ENCODE measurements at regions not wholly inside any gene's neighbourhood (a gene's known extent, or its start where the extent isn't known, plus 50 kb on each side); places are given as distances from the start of the nearest gene placed in this dataset.

DNA sequence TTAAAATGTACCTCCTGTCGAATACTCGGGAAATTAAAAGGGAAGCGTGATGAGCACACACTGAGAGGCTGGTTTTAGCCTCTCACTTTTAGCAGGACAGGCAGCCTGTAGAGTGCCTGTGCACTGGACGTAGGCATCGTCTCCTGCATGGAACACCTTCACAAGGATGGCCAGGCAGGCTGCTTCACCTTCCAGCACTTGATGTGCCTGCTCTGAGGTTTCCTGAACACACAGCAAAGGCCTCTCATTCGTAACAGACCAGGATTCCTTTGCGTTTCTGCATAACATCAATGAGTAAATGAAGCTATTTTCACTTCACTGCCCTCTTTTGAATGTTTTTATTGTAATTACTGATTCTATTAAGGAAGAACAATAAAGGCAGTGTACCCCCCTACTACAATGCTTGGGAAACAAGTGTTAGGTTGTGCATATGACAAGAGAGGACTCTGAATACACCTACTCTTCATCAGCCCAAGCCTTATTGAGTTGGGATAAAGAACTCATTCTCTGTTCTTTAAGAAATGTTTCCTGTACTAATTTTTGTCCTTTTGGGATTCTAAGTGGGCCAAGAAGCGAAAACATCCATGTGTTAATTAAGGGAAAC, 1077.6 kb upstream of the FOXG1 start:
- Mint-ChIP-seq H3K27ac (ENCODE audit: unreplicated experiment) (no peak overlapping the region), H3K27me3 (ENCODE audit: unreplicated experiment) (peaks cover 2% of the 10 kb centered on the region), H3K4me1 (ENCODE audit: unreplicated experiment) (no peaks in the 10 kb centered on the region), H3K4me3 (ENCODE audit: unreplicated experiment) (no peak overlapping the region), H3K36me3 (ENCODE audit: unreplicated experiment) (no peaks in the 10 kb centered on the region), H3K9me3 (ENCODE audit: unreplicated experiment) (no peaks in the 10 kb centered on the region)
- TF ChIP-seq, protein P1, sequence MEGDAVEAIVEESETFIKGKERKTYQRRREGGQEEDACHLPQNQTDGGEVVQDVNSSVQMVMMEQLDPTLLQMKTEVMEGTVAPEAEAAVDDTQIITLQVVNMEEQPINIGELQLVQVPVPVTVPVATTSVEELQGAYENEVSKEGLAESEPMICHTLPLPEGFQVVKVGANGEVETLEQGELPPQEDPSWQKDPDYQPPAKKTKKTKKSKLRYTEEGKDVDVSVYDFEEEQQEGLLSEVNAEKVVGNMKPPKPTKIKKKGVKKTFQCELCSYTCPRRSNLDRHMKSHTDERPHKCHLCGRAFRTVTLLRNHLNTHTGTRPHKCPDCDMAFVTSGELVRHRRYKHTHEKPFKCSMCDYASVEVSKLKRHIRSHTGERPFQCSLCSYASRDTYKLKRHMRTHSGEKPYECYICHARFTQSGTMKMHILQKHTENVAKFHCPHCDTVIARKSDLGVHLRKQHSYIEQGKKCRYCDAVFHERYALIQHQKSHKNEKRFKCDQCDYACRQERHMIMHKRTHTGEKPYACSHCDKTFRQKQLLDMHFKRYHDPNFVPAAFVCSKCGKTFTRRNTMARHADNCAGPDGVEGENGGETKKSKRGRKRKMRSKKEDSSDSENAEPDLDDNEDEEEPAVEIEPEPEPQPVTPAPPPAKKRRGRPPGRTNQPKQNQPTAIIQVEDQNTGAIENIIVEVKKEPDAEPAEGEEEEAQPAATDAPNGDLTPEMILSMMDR (IDR thresholded peaks at IDR 0.05): no peak
- DNase-seq (ENCODE audit: extremely low spot score, unreplicated experiment): no peak

DNA sequence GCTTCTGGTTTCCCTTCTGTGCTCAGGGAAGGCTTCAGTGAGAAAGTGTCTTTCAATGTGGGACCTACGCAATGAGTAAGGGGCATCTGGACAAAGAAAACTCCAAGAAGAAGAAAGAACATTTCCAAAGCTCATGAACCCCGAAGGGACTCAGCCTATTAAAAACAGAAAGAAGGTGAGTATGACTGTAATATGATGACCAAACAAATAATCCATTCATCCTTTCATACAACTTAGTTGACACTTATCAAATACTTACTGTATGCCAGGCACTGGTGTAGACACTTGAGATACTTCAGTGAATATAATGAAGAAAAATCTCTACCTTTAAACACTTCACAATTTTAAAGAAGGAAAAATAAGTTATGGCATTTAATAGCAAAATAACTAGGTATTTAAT, 1054.2 kb upstream of the FOXG1 start:
- TF ChIP-seq, protein P1 (IDR thresholded peaks at IDR 0.05): no peak
- H3K4me3 Mint-ChIP-seq (ENCODE audit: unreplicated experiment): no peak overlapping the region
- DNase-seq (ENCODE audit: extremely low spot score, unreplicated experiment): no peak
- peaks cover 41% of the 10 kb centered on the region for H3K9me3 Mint-ChIP-seq (ENCODE audit: unreplicated experiment)
- no peaks in the 10 kb centered on the region for H3K36me3 Mint-ChIP-seq (ENCODE audit: unreplicated experiment)
- H3K27ac Mint-ChIP-seq (ENCODE audit: unreplicated experiment): no peak overlapping the region
- H3K27me3 Mint-ChIP-seq (ENCODE audit: unreplicated experiment): no peaks in the 10 kb centered on the region
- no peaks in the 10 kb centered on the region for H3K4me1 Mint-ChIP-seq (ENCODE audit: unreplicated experiment)

DNA sequence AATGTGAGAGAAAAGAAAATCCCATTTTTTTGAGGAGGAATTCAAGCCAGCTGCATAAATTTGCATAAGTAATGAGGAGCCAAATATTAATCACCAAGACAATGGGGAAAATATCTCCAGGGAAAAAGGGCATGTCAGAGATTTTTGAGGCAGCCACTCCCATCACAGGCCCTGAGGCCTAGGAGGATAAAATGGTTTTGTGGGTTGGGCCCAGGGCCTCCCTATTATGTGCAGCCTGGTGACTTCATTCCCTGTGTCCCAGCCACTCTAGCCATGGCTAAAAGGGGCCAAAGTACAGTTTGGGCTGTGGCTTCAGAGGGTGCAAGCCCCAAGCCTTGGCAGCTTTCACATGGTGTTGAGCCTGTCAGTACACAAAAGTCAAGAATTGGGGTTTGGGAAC, 1051.0 kb upstream of the FOXG1 start:
- Mint-ChIP-seq H3K27ac (ENCODE audit: unreplicated experiment) (no peak overlapping the region), H3K4me1 (ENCODE audit: unreplicated experiment) (no peaks in the 10 kb centered on the region), H3K9me3 (ENCODE audit: unreplicated experiment) (peaks cover 32% of the 10 kb centered on the region), H3K4me3 (ENCODE audit: unreplicated experiment) (no peak overlapping the region), H3K36me3 (ENCODE audit: unreplicated experiment) (no peaks in the 10 kb centered on the region), H3K27me3 (ENCODE audit: unreplicated experiment) (no peaks in the 10 kb centered on the region)
- no peak for DNase-seq (ENCODE audit: extremely low spot score, unreplicated experiment)
- TF ChIP-seq, protein P1 (IDR thresholded peaks at IDR 0.05): no peak

DNA sequence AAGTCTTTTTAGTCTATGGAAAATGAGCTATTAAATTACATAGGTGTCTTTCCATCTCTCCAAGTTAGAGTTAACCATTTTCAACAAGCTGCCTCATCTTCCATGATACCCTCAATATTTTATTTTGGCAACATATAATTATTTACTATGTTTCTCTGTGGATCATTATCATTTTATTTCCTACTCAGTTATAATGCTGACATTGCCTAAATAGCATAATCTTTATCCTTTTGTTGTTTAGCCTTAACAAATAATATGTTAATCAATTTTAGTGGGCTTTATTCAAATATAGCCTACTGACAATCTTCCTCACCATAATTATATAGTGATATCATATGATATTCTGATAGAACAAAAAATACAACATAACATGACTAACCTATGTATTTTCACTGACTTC, 1044.8 kb upstream of the FOXG1 start:
- Mint-ChIP-seq H3K27ac (ENCODE audit: unreplicated experiment) (no peak overlapping the region), H3K4me1 (ENCODE audit: unreplicated experiment) (no peaks in the 10 kb centered on the region), H3K27me3 (ENCODE audit: unreplicated experiment) (no peaks in the 10 kb centered on the region), H3K4me3 (ENCODE audit: unreplicated experiment) (no peak overlapping the region), H3K36me3 (ENCODE audit: unreplicated experiment) (no peaks in the 10 kb centered on the region), H3K9me3 (ENCODE audit: unreplicated experiment) (peaks cover 10% of the 10 kb centered on the region)
- TF ChIP-seq, protein P1 (IDR thresholded peaks at IDR 0.05): no peak
- DNase-seq (ENCODE audit: extremely low spot score, unreplicated experiment): no peak

DNA sequence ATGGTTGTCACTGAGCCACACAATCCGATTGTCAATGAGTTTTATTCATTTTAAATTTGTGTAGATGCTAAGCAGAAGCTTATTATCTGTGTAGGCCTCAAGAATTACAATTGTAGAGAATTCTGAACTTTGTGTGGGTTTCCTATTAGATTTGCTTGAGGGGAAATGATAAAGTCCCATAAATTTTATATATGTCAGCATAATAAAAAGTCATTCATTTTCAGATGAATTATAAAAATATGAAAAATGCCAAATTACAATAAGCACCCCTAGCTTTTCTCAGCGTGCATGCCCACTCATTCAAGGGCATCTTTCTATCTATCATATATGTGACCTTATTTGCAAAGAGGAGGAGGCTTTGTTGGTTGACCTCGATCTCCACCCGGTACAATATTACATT, 1041.1 kb upstream of the FOXG1 start:
- H3K36me3 Mint-ChIP-seq (ENCODE audit: unreplicated experiment): no peaks in the 10 kb centered on the region
- TF ChIP-seq, protein P1 (IDR thresholded peaks at IDR 0.05): no peak
- no peaks in the 10 kb centered on the region for H3K4me1 Mint-ChIP-seq (ENCODE audit: unreplicated experiment)
- DNase-seq (ENCODE audit: extremely low spot score, unreplicated experiment): no peak
- H3K4me3 Mint-ChIP-seq (ENCODE audit: unreplicated experiment): no peak overlapping the region
- no peak overlapping the region for H3K27ac Mint-ChIP-seq (ENCODE audit: unreplicated experiment)
- H3K9me3 Mint-ChIP-seq (ENCODE audit: unreplicated experiment): no peaks in the 10 kb centered on the region
- no peaks in the 10 kb centered on the region for H3K27me3 Mint-ChIP-seq (ENCODE audit: unreplicated experiment)

Measured in osteocyte (in vitro differentiated cells).